Breast epithelium (tissue), 4 donors: ENCODE measurements at regions not wholly inside any gene's neighbourhood (a gene's known extent, or its start where the extent isn't known, plus 50 kb on each side); places are given as distances from the start of the nearest gene placed in this dataset.

Experiments
- DNase-seq, 2 donors: peaks; one replicate each; pipeline ENCODE4 v3.0.0-alpha.2; 2019; ENCODE audit warnings: low spot score in 2 of 2
- H3K27ac ChIP-seq, 2 donors: fragments of 200-600 bp; sonication (generic) in 1 of 2; one replicate each; pipeline ENCODE4 v1.5.1; 2016 to 2019; ENCODE audit warnings: mild to moderate bottlenecking in 1 of 2
- H3K27me3 ChIP-seq, 2 donors: fragments of 200-600 bp; sonication (generic) in 1 of 2; one replicate each; pipeline versions ENCODE4 v1.5.1 to v1.6.0; 2017 to 2019; ENCODE audit warnings: control low read depth in 1 of 2, mild to moderate bottlenecking in 1 of 2
- H3K36me3 ChIP-seq: fragments of 200-600 bp; one replicate; pipeline ENCODE4 v1.5.1; 2019
- H3K4me1 ChIP-seq, 2 donors: fragments of 200-600 bp; sonication (generic); one replicate each; pipeline ENCODE4 v1.5.1; 2016 to 2019; ENCODE audit warnings: control low read depth in 1 of 2
- H3K4me3 ChIP-seq, 3 donors: fragments of 200-600 bp; sonication (generic); 1 replicate in 2 of 3; 2 replicates in 1 of 3; pipeline ENCODE4 v1.5.1; 2016 to 2019; ENCODE audit warnings: mild to moderate bottlenecking in 3 of 3, moderate library complexity in 2 of 3
- H3K9me3 ChIP-seq, 2 donors: fragments of 200-600 bp; sonication (generic) in 1 of 2; one replicate each; pipeline ENCODE4 v1.5.1; 2016 to 2019; ENCODE audit warnings: control low read depth in 1 of 2
- POLR2A ChIP-seq: fragments of 450-650 bp; IDR thresholded peaks from one replicate; pipeline ENCODE4 v1.6.1; 2016; ENCODE audit warnings: antibody characterized with exemption, mild to moderate bottlenecking, moderate library complexity
- POLR2AphosphoS5 ChIP-seq, 3 donors: sonication (generic); formaldehyde crosslinking; IDR thresholded peaks; one replicate each; pipeline ENCODE4 v1.6.1; 2017; ENCODE audit warnings: antibody characterized with exemption in 3 of 3
- intact Hi-C: fragments of 100-400 bp; cut with DNase I; formaldehyde crosslinking; loops from one replicate; pipeline ENCODE4 v1.15.1; 2023; ENCODE audit warnings: low total_unique reads
- TF ChIP-seq, protein P1 (sequence below), 3 donors: fragments of 450-650 bp; IDR thresholded peaks; one replicate each; pipeline ENCODE4 v1.5.1; 2016 to 2017; ENCODE audit warnings: antibody characterized with exemption in 3 of 3, mild to moderate bottlenecking in 3 of 3, moderate library complexity in 3 of 3

- Histone ChIP-seq H3K4me3 (no peak overlapping the region), H3K9me3 (no peaks in the 10 kb centered on the region), H3K36me3 (no peaks in the 10 kb centered on the region), H3K4me1 (no peaks in the 10 kb centered on the region), H3K27ac (no peak overlapping the region), H3K27me3 (no peaks in the 10 kb centered on the region)
- intact Hi-C loops: no loop called here
- TF ChIP-seq POLR2A: no peak
- TF ChIP-seq, protein P1, sequence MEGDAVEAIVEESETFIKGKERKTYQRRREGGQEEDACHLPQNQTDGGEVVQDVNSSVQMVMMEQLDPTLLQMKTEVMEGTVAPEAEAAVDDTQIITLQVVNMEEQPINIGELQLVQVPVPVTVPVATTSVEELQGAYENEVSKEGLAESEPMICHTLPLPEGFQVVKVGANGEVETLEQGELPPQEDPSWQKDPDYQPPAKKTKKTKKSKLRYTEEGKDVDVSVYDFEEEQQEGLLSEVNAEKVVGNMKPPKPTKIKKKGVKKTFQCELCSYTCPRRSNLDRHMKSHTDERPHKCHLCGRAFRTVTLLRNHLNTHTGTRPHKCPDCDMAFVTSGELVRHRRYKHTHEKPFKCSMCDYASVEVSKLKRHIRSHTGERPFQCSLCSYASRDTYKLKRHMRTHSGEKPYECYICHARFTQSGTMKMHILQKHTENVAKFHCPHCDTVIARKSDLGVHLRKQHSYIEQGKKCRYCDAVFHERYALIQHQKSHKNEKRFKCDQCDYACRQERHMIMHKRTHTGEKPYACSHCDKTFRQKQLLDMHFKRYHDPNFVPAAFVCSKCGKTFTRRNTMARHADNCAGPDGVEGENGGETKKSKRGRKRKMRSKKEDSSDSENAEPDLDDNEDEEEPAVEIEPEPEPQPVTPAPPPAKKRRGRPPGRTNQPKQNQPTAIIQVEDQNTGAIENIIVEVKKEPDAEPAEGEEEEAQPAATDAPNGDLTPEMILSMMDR (IDR thresholded peaks at IDR 0.05): no peak
- no peak for DNase-seq
Observed at GRCh38 chr11:70868341-70868885, 384.0 kb downstream of the SHANK2 start.

GRCh38 chr11:70869054-70869453 is 383.3 kb downstream of the SHANK2 start:
- Histone ChIP-seq H3K4me1 (no peaks in the 10 kb centered on the region), H3K27me3 (no peaks in the 10 kb centered on the region), H3K9me3 (no peaks in the 10 kb centered on the region), H3K27ac (no peak overlapping the region), H3K4me3 (no peak overlapping the region), H3K36me3 (no peaks in the 10 kb centered on the region)
- DNase-seq: no peak
- intact Hi-C loops: no loop called here
- TF ChIP-seq, protein P1 (IDR thresholded peaks at IDR 0.05): no peak
- no peak for TF ChIP-seq POLR2A

GRCh38 chr11:70871881-70872280 is 380.5 kb downstream of the SHANK2 start:
- H3K36me3 ChIP-seq: no peaks in the 10 kb centered on the region
- no peaks in the 10 kb centered on the region for H3K27me3 ChIP-seq
- intact Hi-C loops: no loop called here
- no peaks in the 10 kb centered on the region for H3K4me1 ChIP-seq
- no peak for DNase-seq
- no peaks in the 10 kb centered on the region for H3K9me3 ChIP-seq
- H3K27ac ChIP-seq: no peak overlapping the region
- H3K4me3 ChIP-seq: no peak overlapping the region
- TF ChIP-seq, protein P1 (IDR thresholded peaks at IDR 0.05): no peak
- no peak for TF ChIP-seq POLR2A
- TF ChIP-seq POLR2AphosphoS5 (IDR thresholded peaks at IDR 0.05): no peak

DNA sequence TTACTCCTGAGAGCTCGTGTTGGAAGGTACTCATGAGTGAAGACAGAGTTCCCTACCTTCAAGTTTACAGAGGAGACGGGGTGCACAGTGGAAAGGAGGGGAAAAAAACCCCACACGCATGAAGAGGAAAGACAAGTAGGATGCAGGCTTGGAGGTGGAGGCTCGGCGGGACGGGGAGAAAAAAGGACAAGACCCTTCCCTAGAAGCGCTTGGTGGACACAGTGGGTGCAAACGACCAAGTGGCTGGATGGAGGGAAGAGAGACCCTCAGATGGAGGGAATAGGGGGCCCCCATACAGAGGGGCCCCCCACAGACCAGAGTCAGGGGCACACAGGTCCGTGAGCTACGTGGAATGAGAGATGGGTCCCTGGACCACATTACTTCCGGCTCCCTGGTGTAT is 380.1 kb downstream of the SHANK2 start:
- Histone ChIP-seq H3K27ac (no peak overlapping the region), H3K9me3 (no peaks in the 10 kb centered on the region), H3K27me3 (no peaks in the 10 kb centered on the region), H3K36me3 (no peaks in the 10 kb centered on the region), H3K4me1 (no peaks in the 10 kb centered on the region), H3K4me3 (no peak overlapping the region)
- intact Hi-C loops: no loop called here
- no peak for DNase-seq
- TF ChIP-seq POLR2AphosphoS5 (IDR thresholded peaks at IDR 0.05) (no peak), POLR2A (no peak)
- TF ChIP-seq, protein P1 (IDR thresholded peaks at IDR 0.05): no peak

DNA sequence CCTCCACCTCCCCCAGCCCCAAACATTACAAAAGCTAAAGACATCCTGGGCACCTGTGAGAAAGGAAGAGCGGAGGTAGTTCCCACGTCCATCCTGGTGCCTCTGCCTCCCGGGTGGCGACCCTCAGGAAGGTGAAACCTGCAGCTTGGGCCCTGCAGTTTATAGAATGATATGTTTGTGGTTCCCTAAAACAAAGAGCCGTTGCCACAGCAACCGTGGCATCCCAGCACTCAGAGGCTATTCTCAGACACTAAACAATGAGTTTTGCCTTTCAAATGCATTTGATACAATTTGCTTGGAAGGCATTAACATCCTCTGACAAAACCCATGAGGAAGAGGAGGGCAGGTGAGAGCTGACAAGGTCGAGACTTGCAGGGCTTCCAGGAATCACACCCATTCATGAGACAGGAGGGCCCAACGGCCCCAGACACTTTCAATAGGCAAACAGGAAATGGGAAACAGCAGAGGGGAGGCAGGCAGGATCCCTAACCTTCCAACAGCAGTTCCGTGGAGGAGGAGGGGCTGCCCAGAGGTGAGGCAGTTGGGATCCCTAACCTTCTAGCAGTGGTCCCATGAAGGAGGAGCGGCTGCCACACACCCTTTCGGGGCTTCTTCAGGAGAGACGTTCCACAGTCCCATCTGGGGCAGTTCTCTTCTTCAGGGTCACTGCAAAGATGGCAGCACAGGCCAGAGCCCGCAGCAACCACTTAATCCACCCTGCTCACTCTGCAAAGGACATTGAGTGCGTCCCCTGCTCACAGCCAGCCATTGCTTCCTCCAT is 379.2 kb downstream of the SHANK2 start:
- DNase-seq: no peak
- Histone ChIP-seq H3K36me3 (no peaks in the 10 kb centered on the region), H3K9me3 (no peaks in the 10 kb centered on the region), H3K4me1 (no peaks in the 10 kb centered on the region), H3K27ac (no peak overlapping the region), H3K4me3 (no peak overlapping the region), H3K27me3 (no peaks in the 10 kb centered on the region)
- intact Hi-C loops: no loop called here
- no peak for TF ChIP-seq POLR2AphosphoS5 (IDR thresholded peaks at IDR 0.05)
- no peak for TF ChIP-seq POLR2A
- TF ChIP-seq, protein P1 (IDR thresholded peaks at IDR 0.05): no peak
